Dermis microvascular lymphatic vessel endothelial cell (primary cell): ENCODE measurements at regions not wholly inside any gene's neighbourhood (a gene's known extent, or its start where the extent isn't known, plus 50 kb on each side); places are given as distances from the start of the nearest gene placed in this dataset.

Experiments used
- DNase-seq, 2 donors: peaks; one replicate each; pipeline versions ENCODE4 v3.0.0 to v3.0.0-alpha.2; 2010; ENCODE audit warnings: low read depth in 2 of 2

DNA sequence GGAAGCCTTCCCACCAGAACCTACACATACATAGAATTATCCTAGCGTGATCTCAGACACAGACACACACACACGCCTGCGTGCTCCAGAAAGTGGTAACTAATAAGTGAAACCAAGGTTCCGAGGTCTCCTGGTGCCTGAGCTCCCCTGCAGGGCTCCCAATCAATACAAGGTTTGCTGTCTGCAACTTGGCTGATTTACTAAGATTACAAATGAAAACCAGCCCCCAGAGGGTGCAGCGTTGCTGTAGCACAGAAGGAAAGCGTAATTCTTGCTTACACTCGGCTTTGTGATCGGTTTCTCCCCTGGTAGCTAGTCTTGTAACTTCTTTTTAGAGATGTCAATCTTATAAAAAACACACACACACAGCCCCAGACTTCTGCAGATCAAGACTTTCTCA, 334.1 kb upstream of the XYLT1 start:
- no peak for DNase-seq

DNA sequence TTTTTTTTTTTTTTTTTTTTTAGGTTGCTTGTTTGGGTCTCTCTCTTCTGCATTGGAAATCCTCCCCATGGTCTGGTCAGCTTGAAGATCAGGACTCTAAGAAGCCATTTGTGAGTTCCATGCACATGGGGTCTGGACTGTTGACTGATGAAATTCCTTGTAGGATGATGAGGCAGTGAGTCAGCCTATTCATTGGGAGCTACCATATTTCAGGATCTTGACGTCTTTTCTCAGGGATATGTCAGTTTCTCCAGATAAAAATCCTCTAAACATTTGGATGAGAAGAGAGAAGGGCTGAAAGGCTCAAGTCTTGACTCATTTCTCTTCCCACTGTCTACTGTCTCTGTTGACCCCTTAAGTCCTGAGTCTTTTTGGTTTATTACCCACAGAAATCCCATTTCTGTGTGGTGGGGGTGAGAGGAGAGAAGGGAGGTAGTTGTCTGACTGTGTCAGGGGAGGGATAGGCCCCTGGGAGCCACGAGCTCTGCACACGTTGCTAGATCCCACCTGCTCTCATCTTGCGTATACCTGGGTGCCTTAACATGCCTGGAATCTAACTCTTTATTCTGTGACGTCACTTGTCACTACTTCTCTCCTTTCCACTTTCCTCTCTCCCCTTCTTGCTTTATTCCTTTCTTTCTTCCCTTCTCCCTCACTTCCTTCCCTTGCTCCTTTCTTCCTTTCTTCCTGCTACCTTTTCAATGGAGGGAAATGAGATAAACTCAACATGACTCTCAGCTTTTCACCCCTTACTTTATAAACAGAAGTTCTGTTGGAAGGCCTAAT, 333.1 kb upstream of the XYLT1 start:
- DNase-seq, result no peak

DNA sequence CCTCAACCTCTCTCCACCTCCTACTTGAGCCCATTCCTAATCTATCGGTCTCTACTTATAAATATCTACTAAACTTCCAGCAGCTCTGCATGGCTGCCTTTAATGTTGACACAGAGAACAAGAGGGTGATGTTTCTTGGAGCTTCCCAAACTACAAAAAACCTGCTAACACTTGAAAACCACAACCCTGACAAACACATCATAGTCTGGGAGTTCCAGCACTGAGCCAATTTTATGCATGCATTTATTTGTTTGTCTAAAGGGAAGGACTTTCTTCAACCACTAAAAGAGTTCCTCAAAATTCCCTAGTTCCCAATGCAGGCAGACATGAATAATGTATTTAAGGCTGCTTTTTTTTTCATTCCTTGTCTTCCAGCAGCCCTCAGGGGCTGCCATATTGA, 331.8 kb upstream of the XYLT1 start:
- no peak for DNase-seq

DNA sequence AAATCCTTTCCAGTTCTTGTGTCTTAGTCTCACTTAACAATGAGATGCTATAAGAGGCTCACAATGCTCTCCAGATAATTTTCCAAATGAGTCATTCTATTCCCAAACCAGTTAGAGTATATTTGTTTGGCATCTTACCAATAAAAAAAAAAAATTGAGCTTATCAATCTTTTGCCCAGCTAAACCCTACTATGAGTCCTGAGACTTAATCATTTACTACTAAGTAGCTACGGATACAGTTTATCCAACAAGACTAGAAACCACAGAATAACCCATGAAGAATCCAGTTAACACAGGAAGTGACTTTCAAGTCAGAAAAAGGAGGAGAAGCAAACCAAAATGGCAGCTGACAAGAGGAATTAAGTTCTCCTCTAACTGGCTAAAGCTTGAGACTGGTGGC, 330.3 kb upstream of the XYLT1 start:
- DNase-seq, result no peak

DNA sequence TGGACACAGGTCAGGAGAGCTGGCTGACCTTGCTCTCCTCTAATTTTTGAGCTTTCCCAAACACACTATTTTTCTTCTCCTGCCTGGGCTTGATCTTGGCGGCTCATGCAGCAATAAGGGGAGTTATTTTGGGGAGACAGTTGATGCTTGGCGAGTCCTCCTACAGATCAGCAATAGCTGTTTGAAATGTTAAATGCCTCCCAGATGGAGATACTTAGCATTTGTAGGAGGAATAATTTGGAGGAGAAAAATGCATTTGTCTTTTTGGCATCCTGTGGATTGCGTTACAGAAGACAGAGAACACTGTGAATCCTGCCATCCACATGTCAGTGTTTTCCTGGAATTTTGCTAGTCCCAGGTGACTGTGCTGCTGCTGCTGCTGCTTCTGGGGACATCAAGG, 328.0 kb upstream of the XYLT1 start:
- no peak for DNase-seq

DNA sequence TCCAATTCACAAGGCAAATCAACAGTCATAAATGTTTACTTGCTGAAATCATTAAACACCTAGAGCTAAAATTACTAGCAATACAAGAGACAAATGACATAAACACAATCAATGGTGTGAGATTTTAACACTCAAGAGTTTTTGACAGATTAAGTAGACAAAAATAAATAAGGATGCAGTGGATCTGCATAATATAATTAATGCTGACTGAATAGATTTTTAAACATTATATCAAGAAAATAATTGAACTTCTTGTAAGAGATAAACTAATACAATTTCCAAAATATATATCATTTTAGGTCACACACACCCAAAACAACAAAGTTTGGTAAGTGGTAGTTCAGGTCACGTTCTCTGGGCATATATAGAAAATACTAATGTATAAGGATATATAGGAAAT, 322.6 kb upstream of the XYLT1 start:
- DNase-seq, result no peak

DNA sequence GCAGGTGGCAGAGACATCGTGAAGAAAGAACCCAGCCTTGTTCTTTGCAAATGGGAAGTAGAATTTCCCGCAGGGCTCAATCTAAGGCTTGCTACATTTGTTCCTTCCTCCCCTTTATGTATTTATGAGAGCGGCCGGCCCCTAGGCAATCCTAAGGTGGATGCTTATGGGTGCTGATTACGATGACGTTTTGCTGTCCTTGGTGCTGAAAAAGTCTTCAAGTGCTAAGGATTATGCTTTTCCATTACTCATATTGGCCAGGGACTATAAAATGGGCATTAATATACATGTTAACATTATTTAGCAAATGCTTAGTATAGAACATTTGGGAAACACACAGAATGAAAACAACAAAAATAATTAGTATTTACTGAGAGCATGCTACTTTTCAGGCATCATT, 313.3 kb upstream of the XYLT1 start:
- DNase-seq, result no peak

DNA sequence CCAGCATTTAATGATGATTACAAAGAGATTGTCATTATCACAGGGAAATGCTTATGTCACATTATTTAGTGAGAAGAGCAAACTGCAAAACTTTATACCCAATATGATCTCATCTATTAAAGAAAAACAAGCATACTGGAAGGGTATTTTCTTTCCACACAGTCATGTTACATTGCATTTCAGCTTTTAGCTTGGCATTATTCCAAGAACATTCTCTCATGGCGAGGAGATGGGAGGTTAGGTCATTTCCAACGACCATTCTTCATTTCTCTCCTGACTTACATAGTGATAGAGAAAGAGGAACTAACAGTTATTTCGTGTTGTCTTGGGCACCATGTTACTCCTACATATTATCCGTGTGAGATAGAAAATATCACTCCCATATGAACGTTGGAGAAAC, 309.4 kb upstream of the XYLT1 start:
- peak in 1 of 2 donors; percentile 51 for DNase-seq

DNA sequence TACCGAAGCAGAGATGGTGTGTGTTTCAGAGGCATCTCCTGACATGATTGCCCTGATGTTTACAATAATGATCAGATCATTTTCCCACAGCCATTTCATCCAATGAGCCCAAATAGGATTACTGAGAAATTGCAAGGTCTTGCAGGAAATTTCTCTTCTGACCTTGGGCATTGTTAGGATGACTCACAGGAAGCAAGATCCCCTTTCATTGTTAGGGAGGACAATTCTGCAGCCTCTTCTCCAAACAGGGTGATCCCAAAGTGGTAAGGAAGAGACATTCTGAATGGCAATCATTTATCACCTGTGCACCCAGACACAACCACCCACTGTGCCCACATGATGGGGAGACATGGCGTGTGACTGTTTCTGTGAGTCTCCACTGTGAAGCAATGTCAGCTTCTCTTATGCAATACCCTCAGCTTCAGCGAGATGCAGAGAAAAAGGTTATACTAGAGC, 306.7 kb upstream of the XYLT1 start:
- peak in 1 of 2 donors; percentile 6 for DNase-seq

DNA sequence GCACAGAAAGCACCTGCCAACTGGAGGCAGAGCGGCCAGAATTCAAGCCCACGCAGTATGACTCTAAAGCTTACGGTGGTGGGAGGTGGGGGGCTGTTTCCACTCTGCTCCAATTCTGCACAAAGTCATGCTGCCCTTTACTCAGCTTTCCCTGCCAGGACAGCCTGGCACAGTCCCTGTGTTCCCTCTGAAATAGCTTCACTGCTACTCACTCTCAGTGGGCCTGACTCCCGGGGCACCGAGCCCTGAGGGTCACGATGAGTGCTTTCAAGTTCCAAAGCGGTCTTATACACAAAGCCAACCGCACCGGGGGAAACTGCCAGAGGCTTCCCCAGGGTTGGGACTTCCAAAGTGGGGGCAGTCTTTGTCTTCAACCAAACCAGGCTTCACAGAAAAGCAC, 306.1 kb upstream of the XYLT1 start:
- no peak for DNase-seq

DNA sequence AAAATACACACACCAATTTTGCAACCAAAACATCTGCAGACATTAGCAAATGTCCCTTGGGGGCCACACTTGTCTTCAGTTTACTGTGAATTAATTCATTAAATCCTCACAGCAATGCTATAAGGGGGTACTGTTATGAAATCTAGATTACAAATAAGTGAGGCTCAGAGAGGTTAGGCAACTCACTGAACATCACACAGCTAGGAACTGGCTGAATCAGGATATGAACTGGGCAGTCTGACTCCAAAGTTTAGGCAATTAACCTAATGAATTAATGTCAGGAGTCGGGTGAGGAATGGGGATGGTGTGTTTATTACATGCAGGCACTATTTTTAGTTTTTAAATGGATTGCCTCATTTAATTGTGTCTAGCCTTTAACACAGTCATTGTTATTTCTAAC, 305.7 kb upstream of the XYLT1 start:
- no peak for DNase-seq

DNA sequence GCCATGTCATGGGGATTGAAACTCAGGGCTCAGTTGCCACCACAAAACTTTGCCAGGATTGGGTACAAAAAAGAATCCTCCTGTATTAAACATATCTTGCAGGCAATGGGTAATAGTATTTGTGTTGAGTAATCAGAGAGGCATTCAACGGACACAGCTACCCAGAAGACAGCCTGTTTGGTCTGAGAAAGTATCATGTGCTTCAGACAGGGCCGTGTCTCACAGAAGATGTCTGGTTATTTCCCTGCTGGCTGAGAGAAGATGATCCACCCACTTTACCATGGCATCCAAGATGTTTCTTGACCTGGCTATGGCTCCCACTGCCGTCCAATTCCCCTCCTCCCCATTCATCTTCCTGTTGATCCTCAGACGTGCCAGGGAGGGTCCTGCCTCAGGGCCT, 304.3 kb upstream of the XYLT1 start:
- no peak for DNase-seq

DNA sequence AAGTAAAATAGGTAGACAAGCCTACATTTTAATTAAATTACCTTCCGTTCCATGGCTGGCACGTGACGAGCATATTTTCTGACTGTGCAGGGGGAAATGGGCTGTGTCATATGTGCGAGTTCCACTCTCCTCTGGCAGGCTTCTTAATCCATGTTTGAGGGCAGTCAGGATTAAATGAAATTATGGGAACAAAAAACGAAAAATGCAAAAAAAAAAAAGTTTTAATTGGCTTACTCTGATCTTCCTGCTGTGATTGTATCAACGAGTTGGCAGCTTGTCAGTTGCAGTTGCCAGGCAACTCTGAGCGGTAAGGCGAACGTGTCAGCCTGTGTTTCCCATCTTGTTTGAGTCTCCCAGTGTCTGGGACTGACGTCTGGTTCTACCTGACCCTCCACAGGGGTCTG, 302.9 kb upstream of the XYLT1 start:
- DNase-seq, result peak in 1 of 2 donors; percentile 44

DNA sequence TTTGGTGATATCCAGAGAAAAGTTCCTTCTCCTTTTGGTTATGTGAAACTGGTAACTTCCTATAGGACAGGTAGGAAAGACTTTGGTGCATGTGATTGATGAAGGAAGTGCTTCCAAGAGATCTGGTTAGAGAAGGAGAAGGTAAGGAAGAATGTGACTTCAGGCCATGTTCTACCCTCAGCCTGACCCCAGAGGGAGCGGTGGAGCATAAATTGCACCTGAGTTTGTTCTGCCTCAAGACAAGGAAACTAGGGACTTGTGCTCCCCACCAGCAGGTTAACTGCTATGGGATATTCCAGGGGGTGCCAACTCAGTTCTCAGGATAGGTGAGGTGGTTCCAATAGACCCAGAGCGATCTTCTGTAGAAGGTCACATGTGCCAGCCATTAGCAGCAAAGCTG, 299.3 kb upstream of the XYLT1 start:
- no peak for DNase-seq

DNA sequence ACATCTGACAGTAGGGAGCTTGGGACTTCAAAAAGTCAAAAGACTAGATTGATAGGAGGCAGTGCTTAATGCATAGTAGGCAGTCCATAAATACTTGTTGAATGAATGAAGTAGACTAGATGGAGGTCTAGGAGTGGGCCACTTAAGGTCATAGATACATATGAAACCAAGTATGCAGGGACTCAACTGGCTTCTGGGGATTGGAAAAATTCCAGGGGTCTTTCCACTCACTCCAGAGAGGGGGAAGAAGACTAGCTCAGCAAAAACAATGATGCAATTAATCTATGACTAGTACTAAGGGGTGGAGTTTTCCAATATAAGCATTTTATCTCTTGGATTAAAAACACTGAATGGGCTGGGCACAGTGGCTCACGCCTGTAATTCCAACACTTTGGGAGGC, 298.3 kb upstream of the XYLT1 start:
- DNase-seq, result no peak

DNA sequence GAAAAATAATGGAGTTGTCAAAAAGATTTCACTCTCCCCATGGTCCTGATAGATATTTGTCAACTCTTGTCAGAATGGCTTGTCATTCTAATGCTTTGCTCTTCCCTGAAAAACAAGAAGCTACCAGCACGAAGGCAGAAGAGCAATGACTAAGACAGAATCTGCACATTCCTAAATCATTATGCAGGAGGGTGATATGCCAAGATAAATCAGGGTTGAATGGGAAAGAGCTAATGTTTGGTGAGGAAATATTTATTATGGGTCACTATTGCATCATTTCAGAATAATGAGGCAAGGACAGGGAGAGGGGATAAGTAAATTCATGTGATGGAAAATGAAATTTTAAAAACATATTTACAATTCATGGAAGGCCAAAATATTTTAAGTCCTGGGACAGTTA, 297.5 kb upstream of the XYLT1 start:
- peak; percentile 7 to 63 for DNase-seq

DNA sequence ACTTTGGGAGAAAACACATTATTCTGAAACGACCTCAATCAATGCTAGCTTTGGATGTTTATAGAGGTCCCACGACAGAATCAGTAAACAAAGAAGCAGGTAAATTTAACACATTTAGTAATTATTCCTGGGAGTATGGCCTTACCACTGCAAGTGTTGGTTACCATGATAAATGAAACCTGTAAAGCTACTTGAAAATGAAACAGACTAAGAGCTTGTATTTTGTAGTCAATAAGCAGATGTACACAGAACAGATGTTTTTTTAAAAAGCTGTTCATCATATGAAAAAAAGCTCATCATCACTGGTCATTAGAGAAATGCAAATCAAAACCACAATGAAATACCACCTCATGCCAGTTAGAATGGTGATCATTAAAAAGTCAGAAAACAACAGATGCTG, 295.3 kb upstream of the XYLT1 start:
- no peak for DNase-seq

DNA sequence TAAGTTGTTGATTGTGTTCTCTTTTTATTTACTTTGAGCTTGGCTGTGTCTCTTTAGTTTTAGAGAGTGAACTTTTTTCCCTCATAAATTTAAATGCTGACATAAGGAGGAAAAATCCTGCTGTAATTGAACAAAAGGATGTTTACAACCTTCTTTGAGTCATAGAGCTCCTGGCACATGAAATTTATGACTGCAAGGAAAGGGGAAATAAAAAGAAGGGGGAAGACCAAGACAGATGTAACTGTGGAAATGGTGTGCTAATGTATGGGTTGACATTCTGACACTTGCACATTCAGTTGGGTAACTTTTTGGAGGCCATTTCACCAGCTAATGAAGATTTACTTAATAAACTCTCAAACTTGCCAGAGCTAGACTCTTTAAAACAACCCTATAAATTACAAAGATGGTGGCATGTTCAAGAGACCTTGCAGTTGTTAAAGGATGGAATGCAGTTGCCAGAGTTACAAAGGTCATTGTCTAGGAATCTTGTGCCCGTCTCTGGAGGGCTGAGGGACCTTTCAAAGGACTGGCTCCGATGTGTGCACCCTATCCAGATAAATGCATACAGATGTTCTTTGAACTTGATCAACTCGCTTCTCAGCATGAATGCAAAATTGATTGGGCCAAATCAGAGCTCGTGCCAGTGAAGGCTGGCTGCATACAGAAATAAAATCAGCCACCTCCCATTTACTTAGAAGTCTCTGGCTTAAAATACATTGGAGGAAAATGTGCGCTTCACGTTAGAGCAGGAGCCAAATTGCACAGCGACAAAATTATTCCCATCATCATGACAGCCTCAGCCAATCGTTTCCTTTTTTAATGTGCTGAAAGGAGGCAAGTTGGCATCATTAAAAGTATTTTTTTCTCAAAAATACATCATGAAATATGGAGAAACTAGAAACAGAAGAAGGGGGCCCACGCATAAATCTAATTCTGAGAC, 289.0 kb upstream of the XYLT1 start:
- no peak for DNase-seq

DNA sequence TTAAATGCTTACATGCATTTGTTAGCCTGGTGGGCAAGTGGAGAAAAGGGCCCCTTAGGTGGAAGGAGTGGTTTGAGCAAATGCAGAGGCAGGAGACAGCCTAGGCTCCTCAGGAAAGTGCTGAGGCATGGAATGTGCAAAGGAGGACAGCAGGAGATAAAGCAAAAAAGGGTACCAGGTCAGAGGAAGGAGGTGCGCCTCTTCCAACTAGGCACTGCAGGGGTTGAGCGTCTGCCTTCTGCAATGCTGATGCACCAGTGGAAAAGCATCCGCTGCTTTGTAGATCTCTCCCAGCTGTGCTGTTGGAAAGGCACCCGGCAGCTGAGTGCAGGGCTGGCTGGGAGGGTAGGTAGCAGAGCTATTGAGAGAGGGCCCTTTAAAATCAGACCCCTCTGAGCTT, 287.0 kb upstream of the XYLT1 start:
- DNase-seq, result no peak

DNA sequence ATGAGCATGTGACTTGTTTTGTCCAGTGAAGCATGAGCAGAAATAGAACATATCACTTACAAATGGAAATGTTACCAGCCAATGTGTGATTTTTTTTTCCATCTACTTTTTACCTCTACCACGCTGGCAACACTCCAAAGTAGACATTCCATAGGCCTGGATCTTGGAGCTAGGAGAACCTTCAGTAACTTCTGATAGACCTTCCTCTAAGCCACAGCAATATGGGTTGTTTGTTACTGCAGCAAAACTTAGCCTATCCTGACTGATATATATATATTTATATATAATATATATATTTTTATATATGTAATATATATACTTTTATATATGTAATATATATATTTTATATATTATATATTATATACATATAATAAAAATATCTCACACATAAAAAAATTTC, 284.4 kb upstream of the XYLT1 start:
- DNase-seq, result no peak

DNA sequence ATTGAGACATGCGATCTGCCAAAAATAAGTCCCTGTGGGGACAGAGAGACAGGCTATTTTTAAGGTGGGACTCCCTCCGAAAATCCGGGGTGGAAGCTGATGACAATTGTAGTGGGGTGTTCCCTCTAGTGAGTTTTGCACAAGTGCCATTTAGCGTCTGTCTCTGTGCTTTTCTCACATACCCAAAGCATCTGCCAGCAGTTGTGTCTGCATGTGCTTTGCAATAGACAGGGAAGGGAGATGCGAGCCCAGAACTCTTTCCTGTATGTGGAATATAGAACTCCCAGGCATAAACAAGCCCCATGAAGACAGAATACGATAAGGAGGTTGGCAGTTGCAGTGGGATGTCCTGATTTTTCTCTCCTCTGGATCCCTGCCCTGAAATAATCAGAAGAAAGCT, 282.7 kb upstream of the XYLT1 start:
- no peak for DNase-seq

DNA sequence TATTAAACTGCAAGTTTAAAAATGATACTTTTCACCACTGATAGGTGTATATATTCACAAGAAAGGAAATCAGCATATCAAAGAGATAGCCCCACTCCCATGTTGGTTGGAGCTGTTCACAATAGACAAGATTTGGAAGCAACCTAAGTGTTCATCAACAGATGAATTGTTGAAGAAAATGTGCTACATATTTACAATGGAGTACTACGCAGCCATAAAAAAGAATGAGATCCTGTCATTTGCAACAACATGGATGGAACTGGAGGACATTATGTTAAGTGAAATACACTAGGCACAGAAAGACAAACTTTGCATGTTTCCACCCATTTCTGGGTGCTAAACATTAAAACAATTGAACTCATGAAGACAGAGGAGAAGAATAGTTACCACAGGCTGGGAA, 278.9 kb upstream of the XYLT1 start:
- no peak for DNase-seq
